Kidney (tissue), 13 donors: ENCODE measurements at regions not wholly inside any gene's neighbourhood (a gene's known extent, or its start where the extent isn't known, plus 50 kb on each side); places are given as distances from the start of the nearest gene placed in this dataset.

ENCODE experiments used
- DNase-seq, 5 donors: peaks; one replicate each; pipeline ENCODE4 v3.0.0-alpha.2; 2013 to 2020
- FAIRE-seq: peaks from 2 replicates; lab custom pipeline; 2012; peaks lifted over from hg19 to GRCh38; lab: Jason Lieb, UNC
- H3K27ac ChIP-seq, 2 donors: one replicate each; pipeline ENCODE4 v1.7.0; 2013; ENCODE audit warnings: low read depth in 2 of 2, low read length in 2 of 2, inconsistent platforms in 1 of 2
- H3K27me3 ChIP-seq: one replicate; pipeline ENCODE4 v1.7.1; 2013; ENCODE audit warnings: low read length, inconsistent platforms; ENCODE audit not compliant: control insufficient read depth, insufficient read depth
- H3K36me3 ChIP-seq, 3 donors: one replicate each; pipeline versions ENCODE4 v1.7.0 to v1.7.1; 2013; ENCODE audit warnings: low read length in 3 of 3, control low read depth in 1 of 3, inconsistent platforms in 1 of 3; ENCODE audit not compliant: insufficient read depth in 3 of 3, control insufficient read depth in 2 of 3
- H3K4me1 ChIP-seq, 3 donors: one replicate each; pipeline versions ENCODE4 v1.7.0 to v1.7.1; 2013; ENCODE audit warnings: low read length in 3 of 3, inconsistent platforms in 1 of 3, low read depth in 1 of 3; ENCODE audit not compliant: control insufficient read depth in 2 of 3, insufficient read depth in 2 of 3
- H3K4me3 ChIP-seq, 3 donors: one replicate each; pipeline versions ENCODE4 v1.7.0 to v1.8.1; 2013; ENCODE audit warnings: low read length in 3 of 3, control low read depth in 1 of 3, inconsistent platforms in 1 of 3
- H3K9ac ChIP-seq, 3 donors: one replicate each; pipeline versions ENCODE4 v1.7.0 to v1.7.1; 2013; ENCODE audit warnings: low read length in 3 of 3, control low read depth in 1 of 3, inconsistent platforms in 1 of 3
- H3K9me3 ChIP-seq, 3 donors: one replicate each; pipeline versions ENCODE4 v1.7.0 to v1.7.1; 2013; ENCODE audit warnings: low read length in 3 of 3, control low read depth in 1 of 3, inconsistent platforms in 1 of 3; ENCODE audit not compliant: control insufficient read depth in 2 of 3, insufficient read depth in 1 of 3
- intact Hi-C: fragments of 100-400 bp; cut with DNase I; formaldehyde crosslinking; loops from one replicate; pipeline ENCODE4 v1.11.1; 2022
- TF ChIP-seq, protein P1 (sequence below): IDR thresholded peaks from 3 replicates; pipeline ENCODE4 v1.5.1; 2012; ENCODE audit warnings: mild to moderate bottlenecking, moderate library complexity, borderline replicate concordance; ENCODE audit not compliant: insufficient read depth; ENCODE audit errors: extremely low read depth
- donor health status: control.
- donor health status: control.
- donor health status: control.
- donor health status: control.
- donor health status: control.
- donor health status: DM: yes; HTN: yes; CAD: no.
- donor health status: Normal renal cell carcinoma (clear cell type).

DNA sequence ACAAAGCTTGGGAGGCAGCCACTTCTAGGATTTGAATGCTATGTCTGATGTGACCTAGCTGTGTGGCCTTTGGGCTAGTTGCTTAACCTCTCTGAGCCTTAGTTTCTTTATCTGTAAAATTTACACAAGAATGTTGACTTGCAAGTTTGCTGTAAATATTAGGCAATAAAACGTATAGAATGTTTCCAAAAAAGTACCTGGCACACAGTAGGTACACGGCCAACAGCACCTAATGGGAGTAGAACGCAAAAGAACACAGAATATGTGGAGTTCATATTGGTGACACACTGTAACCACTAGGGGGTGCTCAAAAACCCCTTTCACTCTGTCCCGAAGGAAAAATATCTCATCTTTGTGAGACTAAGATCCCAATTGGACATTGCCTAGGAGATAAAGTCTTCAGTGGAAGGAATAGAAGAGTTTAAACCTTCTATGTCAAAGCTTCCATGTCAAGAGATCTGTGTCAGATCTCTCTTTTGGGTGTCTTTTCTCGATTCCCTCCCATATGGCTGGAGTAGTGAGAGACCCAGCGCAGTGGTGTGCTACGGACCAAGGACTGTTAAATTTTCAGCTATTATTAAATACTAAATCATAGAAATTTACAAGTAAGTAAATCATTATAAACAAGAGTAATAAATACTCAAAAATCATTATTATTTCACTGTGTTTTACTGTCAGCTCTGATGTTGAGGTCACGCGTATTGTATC, 145.4 kb upstream of the RAD23B start:
- no peaks in the 10 kb centered on the region for H3K9me3 ChIP-seq
- H3K36me3 ChIP-seq = no peaks in the 10 kb centered on the region
- no peak overlapping the region for H3K27ac ChIP-seq
- no peak overlapping the region for H3K4me3 ChIP-seq
- H3K9ac ChIP-seq = no peak overlapping the region
- peak in 1 of 5 donors; percentile 13 for DNase-seq
- no peaks in the 10 kb centered on the region for H3K4me1 ChIP-seq
- no peaks in the 10 kb centered on the region for H3K27me3 ChIP-seq
- FAIRE-seq = no peak
- intact Hi-C loops = no loop called here
- TF ChIP-seq, protein P1, sequence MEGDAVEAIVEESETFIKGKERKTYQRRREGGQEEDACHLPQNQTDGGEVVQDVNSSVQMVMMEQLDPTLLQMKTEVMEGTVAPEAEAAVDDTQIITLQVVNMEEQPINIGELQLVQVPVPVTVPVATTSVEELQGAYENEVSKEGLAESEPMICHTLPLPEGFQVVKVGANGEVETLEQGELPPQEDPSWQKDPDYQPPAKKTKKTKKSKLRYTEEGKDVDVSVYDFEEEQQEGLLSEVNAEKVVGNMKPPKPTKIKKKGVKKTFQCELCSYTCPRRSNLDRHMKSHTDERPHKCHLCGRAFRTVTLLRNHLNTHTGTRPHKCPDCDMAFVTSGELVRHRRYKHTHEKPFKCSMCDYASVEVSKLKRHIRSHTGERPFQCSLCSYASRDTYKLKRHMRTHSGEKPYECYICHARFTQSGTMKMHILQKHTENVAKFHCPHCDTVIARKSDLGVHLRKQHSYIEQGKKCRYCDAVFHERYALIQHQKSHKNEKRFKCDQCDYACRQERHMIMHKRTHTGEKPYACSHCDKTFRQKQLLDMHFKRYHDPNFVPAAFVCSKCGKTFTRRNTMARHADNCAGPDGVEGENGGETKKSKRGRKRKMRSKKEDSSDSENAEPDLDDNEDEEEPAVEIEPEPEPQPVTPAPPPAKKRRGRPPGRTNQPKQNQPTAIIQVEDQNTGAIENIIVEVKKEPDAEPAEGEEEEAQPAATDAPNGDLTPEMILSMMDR = peak; percentile 34

DNA sequence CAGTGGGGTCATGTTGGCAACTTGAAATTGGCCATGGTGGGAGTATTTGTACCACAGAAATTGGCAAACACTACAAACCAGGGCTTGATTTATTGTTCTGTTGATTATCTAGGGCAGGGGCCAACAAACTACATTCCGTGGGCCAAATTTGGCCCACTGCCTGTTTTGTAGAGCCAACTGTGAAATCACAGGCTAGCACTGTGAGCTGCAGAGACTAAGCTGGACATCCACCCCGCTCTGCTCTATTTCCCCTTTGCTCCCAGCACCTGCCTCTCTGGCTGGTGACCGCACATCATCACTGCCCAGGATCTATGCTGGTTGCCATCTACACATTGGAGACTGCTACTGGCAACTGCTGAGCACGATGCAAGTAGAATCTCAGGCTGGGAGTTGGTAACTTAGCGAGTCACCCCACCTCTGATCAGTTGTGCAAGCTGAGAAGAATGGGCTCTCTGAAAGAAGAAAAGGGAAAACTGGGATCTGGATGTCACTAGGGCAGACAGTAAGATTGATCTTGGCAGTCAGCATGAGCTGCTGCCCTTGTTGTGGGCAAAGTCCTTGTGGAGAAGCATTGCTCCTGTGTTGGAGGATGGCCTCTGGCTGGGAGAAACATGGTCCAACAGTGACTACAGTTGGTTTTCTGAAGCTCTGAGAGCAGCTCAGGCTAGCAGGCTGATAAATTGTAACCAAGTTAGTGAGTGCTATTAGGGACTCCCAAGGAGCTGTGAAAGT, 144.7 kb upstream of the RAD23B start:
- FAIRE-seq = no peak

GRCh38 chr9:107141967-107142366, 141.1 kb upstream of the RAD23B start:
- H3K9me3 ChIP-seq = no peaks in the 10 kb centered on the region
- no peaks in the 10 kb centered on the region for H3K36me3 ChIP-seq
- TF ChIP-seq, protein P1 = no peak
- no peaks in the 10 kb centered on the region for H3K4me1 ChIP-seq
- no peak for FAIRE-seq
- DNase-seq = peak in 1 of 5 donors; percentile 27
- H3K4me3 ChIP-seq = no peak overlapping the region
- no peak overlapping the region for H3K27ac ChIP-seq
- H3K27me3 ChIP-seq = no peaks in the 10 kb centered on the region
- intact Hi-C loops = no loop called here
- no peak overlapping the region for H3K9ac ChIP-seq

More for the DNA sequence above, 144.7 kb upstream of the RAD23B start:
- H3K9ac ChIP-seq = no peak overlapping the region
- no peaks in the 10 kb centered on the region for H3K27me3 ChIP-seq
- H3K36me3 ChIP-seq = no peaks in the 10 kb centered on the region
- no peaks in the 10 kb centered on the region for H3K4me1 ChIP-seq
- no peaks in the 10 kb centered on the region for H3K9me3 ChIP-seq
- no peak overlapping the region for H3K4me3 ChIP-seq
- intact Hi-C loops = no loop called here
- no peak overlapping the region for H3K27ac ChIP-seq
- TF ChIP-seq, protein P1 = no peak
- DNase-seq = peak in 1 of 5 donors; percentile 7
